ENCODE measurements at regions not wholly inside any gene's neighbourhood (a gene's known extent, or its start where the extent isn't known, plus 50 kb on each side); places are given as distances from the start of the nearest gene placed in this dataset.

GRCh38 chr13:73954808-73955207 lies 179.4 kb downstream of the KLF12 start:
- DNase-seq (ENCODE audit: insufficient read length, low spot score) = no peak
- no peak for TF ChIP-seq CTCF (IDR thresholded peaks at IDR 0.05; ENCODE audit: insufficient read depth, missing control alignments)
- FAIRE-seq = no peak

- FAIRE-seq = no peak
- DNase-seq (ENCODE audit: insufficient read length, low spot score) = no peak
- no peak for TF ChIP-seq CTCF (IDR thresholded peaks at IDR 0.05; ENCODE audit: insufficient read depth, missing control alignments)
These were observed 181.6 kb downstream of the KLF12 start for GRCh38 chr13:73952648-73953047.

GRCh38 chr13:73948848-73949529 lies 185.2 kb downstream of the KLF12 start:
- FAIRE-seq (no peak), DNase-seq (ENCODE audit: insufficient read length, low spot score) (no peak)
- no peak for TF ChIP-seq CTCF (IDR thresholded peaks at IDR 0.05; ENCODE audit: insufficient read depth, missing control alignments)

GRCh38 chr13:73945871-73946270 lies 188.3 kb downstream of the KLF12 start:
- DNase-seq (ENCODE audit: insufficient read length, low spot score) = no peak
- TF ChIP-seq CTCF (IDR thresholded peaks at IDR 0.05; ENCODE audit: insufficient read depth, missing control alignments) = no peak
- FAIRE-seq = no peak

- TF ChIP-seq CTCF (IDR thresholded peaks at IDR 0.05; ENCODE audit: insufficient read depth, missing control alignments) = no peak
- no peak for FAIRE-seq
These were observed 188.8 kb downstream of the KLF12 start for GRCh38 chr13:73945382-73945781.

GRCh38 chr13:73943965-73944233 lies 190.3 kb downstream of the KLF12 start:
- DNase-seq (ENCODE audit: insufficient read length, low spot score) (no peak), FAIRE-seq (no peak)
- TF ChIP-seq CTCF (IDR thresholded peaks at IDR 0.05; ENCODE audit: insufficient read depth, missing control alignments) = no peak

More at GRCh38 chr13:73945382-73945781, 188.8 kb downstream of the KLF12 start:
- no peak for DNase-seq (ENCODE audit: insufficient read length, low spot score)

- no peak for DNase-seq (ENCODE audit: insufficient read length, low spot score)
- FAIRE-seq = no peak
- no peak for TF ChIP-seq CTCF (IDR thresholded peaks at IDR 0.05; ENCODE audit: insufficient read depth, missing control alignments)
These were observed 190.9 kb downstream of the KLF12 start for GRCh38 chr13:73943137-73943964.

Measured in D721Med (cell line).